Neural cell (in vitro differentiated cells): ENCODE measurements at regions not wholly inside any gene's neighbourhood (a gene's known extent, or its start where the extent isn't known, plus 50 kb on each side); places are given as distances from the start of the nearest gene placed in this dataset.

Experiments
- EP300 ChIP-seq: fragments of 450-650 bp; conservative IDR thresholded peaks from 2 replicates; pipeline ENCODE4 v1.6.1; 2014; ENCODE audit warnings: antibody characterized with exemption, mild to moderate bottlenecking, moderate library complexity; ENCODE audit not compliant: poor library complexity, severe bottlenecking
- EZH2 ChIP-seq: fragments of 200-600, 300-800 bp; shearing (Covaris generic), sonication (generic); IDR thresholded peaks from 2 replicates; pipeline ENCODE4 v1.6.1; 2014; ENCODE audit warnings: antibody characterized with exemption, low read length, borderline replicate concordance, mild to moderate bottlenecking; ENCODE audit not compliant: insufficient read depth, poor library complexity, severe bottlenecking
- MXI1 ChIP-seq: fragments of 450-650 bp; conservative IDR thresholded peaks from 2 replicates; pipeline ENCODE4 v1.6.1; 2014; ENCODE audit warnings: antibody characterized with exemption, mild to moderate bottlenecking; ENCODE audit not compliant: poor library complexity, severe bottlenecking
- POLR2AphosphoS5 ChIP-seq: IDR thresholded peaks from 2 replicates; pipeline ENCODE4 v1.6.1; 2012
- SMC3 ChIP-seq: fragments of 450-650 bp; conservative IDR thresholded peaks from 2 replicates; pipeline ENCODE4 v1.6.1; 2014; ENCODE audit warnings: antibody characterized with exemption, mild to moderate bottlenecking, moderate library complexity; ENCODE audit not compliant: poor library complexity
- TAF1 ChIP-seq: IDR thresholded peaks from 2 replicates; pipeline ENCODE4 v1.6.1; 2012; ENCODE audit warnings: low read depth
- TF ChIP-seq, protein P1 (sequence below): fragments of 450-650 bp; IDR thresholded peaks from 2 replicates; pipeline ENCODE4 v1.5.1; 2014; ENCODE audit warnings: antibody characterized with exemption, mild to moderate bottlenecking, moderate library complexity; ENCODE audit not compliant: poor library complexity, severe bottlenecking
- TF ChIP-seq, protein P2 (sequence below): IDR thresholded peaks from 2 replicates; pipeline ENCODE4 v1.6.1; 2012; ENCODE audit warnings: borderline replicate concordance

DNA sequence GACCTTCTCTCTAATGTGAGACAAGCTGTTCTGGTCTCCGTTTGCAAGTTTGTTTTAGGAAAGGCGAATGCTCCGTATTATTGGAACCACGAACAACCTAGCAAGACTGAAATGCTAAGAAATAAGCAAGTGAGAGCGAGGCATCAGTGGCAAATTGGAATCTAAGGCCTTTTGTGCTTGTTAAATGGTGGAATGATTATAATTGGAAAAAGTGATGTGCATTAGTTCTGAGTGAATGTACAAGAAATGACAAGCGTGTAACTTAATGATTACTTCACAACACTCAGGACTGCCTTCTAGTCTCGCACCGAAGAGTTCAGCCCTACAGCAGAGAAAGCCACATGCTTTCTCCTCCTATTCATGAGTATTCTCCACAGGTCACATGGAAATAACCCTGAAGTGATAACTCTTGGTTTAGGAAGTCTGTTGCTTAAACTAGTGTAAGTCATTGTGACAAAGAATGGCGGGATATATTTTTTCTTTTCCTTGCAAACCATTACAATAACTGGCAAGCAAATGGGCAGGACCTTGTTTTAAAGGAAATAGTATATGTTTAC, 392.2 kb upstream of the FIGN start:
- no peak for TF ChIP-seq POLR2AphosphoS5
- TF ChIP-seq TAF1, result no peak
- TF ChIP-seq, protein P1, sequence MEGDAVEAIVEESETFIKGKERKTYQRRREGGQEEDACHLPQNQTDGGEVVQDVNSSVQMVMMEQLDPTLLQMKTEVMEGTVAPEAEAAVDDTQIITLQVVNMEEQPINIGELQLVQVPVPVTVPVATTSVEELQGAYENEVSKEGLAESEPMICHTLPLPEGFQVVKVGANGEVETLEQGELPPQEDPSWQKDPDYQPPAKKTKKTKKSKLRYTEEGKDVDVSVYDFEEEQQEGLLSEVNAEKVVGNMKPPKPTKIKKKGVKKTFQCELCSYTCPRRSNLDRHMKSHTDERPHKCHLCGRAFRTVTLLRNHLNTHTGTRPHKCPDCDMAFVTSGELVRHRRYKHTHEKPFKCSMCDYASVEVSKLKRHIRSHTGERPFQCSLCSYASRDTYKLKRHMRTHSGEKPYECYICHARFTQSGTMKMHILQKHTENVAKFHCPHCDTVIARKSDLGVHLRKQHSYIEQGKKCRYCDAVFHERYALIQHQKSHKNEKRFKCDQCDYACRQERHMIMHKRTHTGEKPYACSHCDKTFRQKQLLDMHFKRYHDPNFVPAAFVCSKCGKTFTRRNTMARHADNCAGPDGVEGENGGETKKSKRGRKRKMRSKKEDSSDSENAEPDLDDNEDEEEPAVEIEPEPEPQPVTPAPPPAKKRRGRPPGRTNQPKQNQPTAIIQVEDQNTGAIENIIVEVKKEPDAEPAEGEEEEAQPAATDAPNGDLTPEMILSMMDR, result no peak
- TF ChIP-seq, protein P2, sequence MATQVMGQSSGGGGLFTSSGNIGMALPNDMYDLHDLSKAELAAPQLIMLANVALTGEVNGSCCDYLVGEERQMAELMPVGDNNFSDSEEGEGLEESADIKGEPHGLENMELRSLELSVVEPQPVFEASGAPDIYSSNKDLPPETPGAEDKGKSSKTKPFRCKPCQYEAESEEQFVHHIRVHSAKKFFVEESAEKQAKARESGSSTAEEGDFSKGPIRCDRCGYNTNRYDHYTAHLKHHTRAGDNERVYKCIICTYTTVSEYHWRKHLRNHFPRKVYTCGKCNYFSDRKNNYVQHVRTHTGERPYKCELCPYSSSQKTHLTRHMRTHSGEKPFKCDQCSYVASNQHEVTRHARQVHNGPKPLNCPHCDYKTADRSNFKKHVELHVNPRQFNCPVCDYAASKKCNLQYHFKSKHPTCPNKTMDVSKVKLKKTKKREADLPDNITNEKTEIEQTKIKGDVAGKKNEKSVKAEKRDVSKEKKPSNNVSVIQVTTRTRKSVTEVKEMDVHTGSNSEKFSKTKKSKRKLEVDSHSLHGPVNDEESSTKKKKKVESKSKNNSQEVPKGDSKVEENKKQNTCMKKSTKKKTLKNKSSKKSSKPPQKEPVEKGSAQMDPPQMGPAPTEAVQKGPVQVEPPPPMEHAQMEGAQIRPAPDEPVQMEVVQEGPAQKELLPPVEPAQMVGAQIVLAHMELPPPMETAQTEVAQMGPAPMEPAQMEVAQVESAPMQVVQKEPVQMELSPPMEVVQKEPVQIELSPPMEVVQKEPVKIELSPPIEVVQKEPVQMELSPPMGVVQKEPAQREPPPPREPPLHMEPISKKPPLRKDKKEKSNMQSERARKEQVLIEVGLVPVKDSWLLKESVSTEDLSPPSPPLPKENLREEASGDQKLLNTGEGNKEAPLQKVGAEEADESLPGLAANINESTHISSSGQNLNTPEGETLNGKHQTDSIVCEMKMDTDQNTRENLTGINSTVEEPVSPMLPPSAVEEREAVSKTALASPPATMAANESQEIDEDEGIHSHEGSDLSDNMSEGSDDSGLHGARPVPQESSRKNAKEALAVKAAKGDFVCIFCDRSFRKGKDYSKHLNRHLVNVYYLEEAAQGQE, result no peak
- TF ChIP-seq EP300, result no peak
- no peak for TF ChIP-seq EZH2
- no peak for TF ChIP-seq SMC3
- TF ChIP-seq MXI1, result no peak
